Neuron (in vitro differentiated cells): ENCODE measurements at regions not wholly inside any gene's neighbourhood (a gene's known extent, or its start where the extent isn't known, plus 50 kb on each side); places are given as distances from the start of the nearest gene placed in this dataset.
"Not testable (repeated sequence)": the region's sequence is repeated elsewhere in the genome, so short reads cannot be mapped to it uniquely, and the experiment has no call there.

Experiments used
- H2AFZ ChIP-seq: one replicate; pipeline ENCODE4 v1.6.1; 2013; ENCODE audit warnings: low read depth, mild to moderate bottlenecking, inconsistent platforms, low read length, moderate library complexity
- H3K27me3 ChIP-seq: one replicate; pipeline ENCODE4 v1.6.1; 2013; ENCODE audit warnings: low read length; ENCODE audit not compliant: insufficient read depth
- H3K36me3 ChIP-seq: one replicate; pipeline ENCODE4 v1.6.1; 2013; ENCODE audit warnings: low read length; ENCODE audit not compliant: insufficient read depth
- H3K4me1 ChIP-seq: one replicate; pipeline ENCODE4 v1.6.1; 2013; ENCODE audit warnings: low read length; ENCODE audit not compliant: insufficient read depth
- H3K4me3 ChIP-seq: 2 replicates; pipeline ENCODE4 v1.5.1; 2013; ENCODE audit warnings: mild to moderate bottlenecking, low read length, moderate library complexity
- H3K9me3 ChIP-seq: one replicate; pipeline ENCODE4 v1.6.1; 2013; ENCODE audit warnings: low read length

DNA sequence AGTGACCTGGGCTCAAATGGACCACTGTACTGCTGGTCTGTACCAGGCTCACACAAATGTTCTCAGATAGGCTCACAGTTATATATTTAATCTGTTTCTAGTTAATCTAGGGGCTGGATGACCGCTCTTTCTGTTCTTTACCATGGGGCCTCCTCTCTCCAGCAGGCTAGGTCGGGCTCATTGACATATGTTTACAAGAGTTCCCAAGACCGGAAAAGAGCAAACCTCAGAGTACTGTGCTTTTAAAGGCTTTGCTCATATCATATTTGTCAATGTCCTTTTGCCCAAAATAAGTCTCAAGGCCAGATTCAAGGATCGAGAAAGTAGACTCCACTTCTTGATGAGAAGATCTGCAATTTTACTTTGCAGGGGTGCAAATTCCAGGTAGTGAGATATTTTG is 348.0 kb upstream of the EPHA6 start:
- Histone ChIP-seq H2AFZ (no peak overlapping the region), H3K27me3 (no peaks in the 10 kb centered on the region), H3K36me3 (no peaks in the 10 kb centered on the region), H3K4me1 (no peaks in the 10 kb centered on the region), H3K9me3 (no peaks in the 10 kb centered on the region), H3K4me3 (no peak overlapping the region)

DNA sequence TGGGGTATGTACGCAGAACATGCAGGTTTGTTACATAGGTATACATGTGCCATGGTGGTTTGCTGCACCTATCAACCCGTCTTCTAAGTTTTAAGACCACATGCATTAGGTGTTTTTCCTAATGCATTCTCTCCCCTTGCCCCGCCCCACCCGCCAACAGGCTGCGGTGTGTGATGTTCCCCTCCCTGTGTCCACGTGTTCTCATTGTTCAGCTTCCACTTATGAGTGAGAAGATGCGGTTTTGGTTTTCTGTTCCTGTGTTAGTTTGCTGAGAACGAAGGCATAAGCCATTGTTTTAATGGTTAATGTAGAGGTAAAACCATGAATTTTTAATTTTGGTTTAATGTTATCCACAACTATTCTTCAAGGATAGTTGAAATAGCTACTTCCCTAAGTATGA is 346.8 kb upstream of the EPHA6 start:
- Histone ChIP-seq H3K4me1 (no peaks in the 10 kb centered on the region), H3K27me3 (no peaks in the 10 kb centered on the region), H3K4me3 (no peak overlapping the region), H3K36me3 (no peaks in the 10 kb centered on the region), H3K9me3 (no peaks in the 10 kb centered on the region), H2AFZ (no peak overlapping the region)

GRCh38 chr3:96478496-96478895 is 335.9 kb upstream of the EPHA6 start:
- Histone ChIP-seq H3K4me3 (no peak overlapping the region), H3K36me3 (no peaks in the 10 kb centered on the region), H3K9me3 (no peaks in the 10 kb centered on the region), H3K4me1 (no peaks in the 10 kb centered on the region), H3K27me3 (no peaks in the 10 kb centered on the region), H2AFZ (no peak overlapping the region)

DNA sequence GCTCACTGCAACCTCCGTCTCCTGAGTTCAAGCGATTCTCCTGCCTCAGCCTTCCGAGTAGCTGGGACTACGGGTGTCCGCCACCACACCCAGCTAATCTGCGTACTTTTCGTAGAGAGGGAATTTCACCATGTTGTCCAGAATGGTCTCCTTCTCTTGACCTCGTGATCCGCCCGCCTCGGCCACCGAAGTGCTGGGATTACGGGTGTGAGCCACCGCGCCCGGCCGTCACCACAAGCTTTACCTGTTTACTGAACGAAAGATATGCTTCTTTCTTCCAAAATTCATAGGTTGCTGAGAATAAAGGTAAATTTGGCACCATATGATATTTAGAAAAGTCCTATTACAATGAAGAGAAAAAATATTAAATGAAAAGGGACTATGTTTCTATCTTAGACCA is 333.5 kb upstream of the EPHA6 start:
- Histone ChIP-seq H3K27me3 (no peaks in the 10 kb centered on the region), H3K4me1 (no peaks in the 10 kb centered on the region), H3K4me3 (no peak overlapping the region), H3K9me3 (no peaks in the 10 kb centered on the region), H3K36me3 (no peaks in the 10 kb centered on the region), H2AFZ (no peak overlapping the region)

DNA sequence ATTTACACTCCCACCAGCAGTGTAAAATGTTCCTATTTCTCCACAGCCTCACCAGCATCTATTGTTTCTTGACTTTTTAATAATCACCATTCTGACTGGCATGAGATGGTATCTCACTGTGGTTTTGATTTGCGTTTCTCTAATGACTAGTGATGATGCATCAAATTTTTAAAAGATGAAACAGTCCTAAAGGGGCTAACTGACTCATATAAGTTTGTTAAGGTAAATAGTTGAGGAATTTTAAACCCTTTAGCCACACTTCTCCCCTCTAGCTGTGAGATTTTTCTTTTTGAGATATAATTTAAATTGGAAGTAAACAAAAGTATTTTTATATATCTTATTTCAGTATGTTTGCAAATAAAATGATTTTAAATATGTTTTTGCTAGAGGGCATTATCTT is 331.2 kb upstream of the EPHA6 start:
- not testable (repeated sequence) for H3K27me3 ChIP-seq, H3K9me3 ChIP-seq, H3K36me3 ChIP-seq, H3K4me1 ChIP-seq, H2AFZ ChIP-seq, H3K4me3 ChIP-seq

GRCh38 chr3:96483781-96484180 is 330.6 kb upstream of the EPHA6 start:
- Histone ChIP-seq H3K4me1 (no peaks in the 10 kb centered on the region), H3K27me3 (no peaks in the 10 kb centered on the region), H3K4me3 (no peak overlapping the region), H3K36me3 (no peaks in the 10 kb centered on the region), H2AFZ (no peak overlapping the region), H3K9me3 (no peaks in the 10 kb centered on the region)

GRCh38 chr3:96488708-96489107 is 325.7 kb upstream of the EPHA6 start:
- Histone ChIP-seq H2AFZ (no peak overlapping the region), H3K4me3 (no peak overlapping the region), H3K4me1 (no peaks in the 10 kb centered on the region), H3K36me3 (no peaks in the 10 kb centered on the region), H3K9me3 (no peaks in the 10 kb centered on the region), H3K27me3 (no peaks in the 10 kb centered on the region)

DNA sequence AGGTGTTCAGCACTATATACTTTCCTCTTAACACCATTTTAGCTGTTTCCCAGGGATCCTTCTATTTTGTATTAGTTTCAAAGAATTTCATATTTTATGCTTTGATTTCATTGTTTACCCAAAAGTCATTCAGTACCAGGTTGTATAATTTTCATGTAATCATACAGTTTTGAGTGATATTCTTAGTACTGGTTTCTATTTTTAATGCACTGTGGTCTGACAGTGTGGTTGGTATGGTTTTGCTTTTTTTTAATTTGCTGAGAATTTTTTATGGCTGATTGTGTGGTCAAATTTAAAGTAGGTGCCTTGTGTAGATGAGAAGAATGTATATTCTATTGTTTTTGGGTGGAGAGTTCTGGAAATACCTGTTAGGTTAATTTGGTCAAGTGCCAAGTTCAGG is 323.4 kb upstream of the EPHA6 start:
- Histone ChIP-seq H2AFZ (no peak overlapping the region), H3K4me3 (no peak overlapping the region), H3K27me3 (no peaks in the 10 kb centered on the region), H3K9me3 (no peaks in the 10 kb centered on the region), H3K36me3 (no peaks in the 10 kb centered on the region), H3K4me1 (no peaks in the 10 kb centered on the region)

GRCh38 chr3:96491868-96492267 is 322.5 kb upstream of the EPHA6 start:
- Histone ChIP-seq H3K36me3 (no peaks in the 10 kb centered on the region), H3K4me1 (no peaks in the 10 kb centered on the region), H3K27me3 (no peaks in the 10 kb centered on the region), H3K4me3 (no peak overlapping the region), H3K9me3 (no peaks in the 10 kb centered on the region), H2AFZ (no peak overlapping the region)

GRCh38 chr3:96510334-96510733 is 304.1 kb upstream of the EPHA6 start:
- H3K27me3 ChIP-seq, result no peaks in the 10 kb centered on the region
- no peak overlapping the region for H2AFZ ChIP-seq
- H3K4me1 ChIP-seq, result no peaks in the 10 kb centered on the region
- H3K36me3 ChIP-seq, result no peaks in the 10 kb centered on the region
- no peaks in the 10 kb centered on the region for H3K9me3 ChIP-seq
- no peak overlapping the region for H3K4me3 ChIP-seq

GRCh38 chr3:96537165-96537564 is 277.2 kb upstream of the EPHA6 start:
- no peaks in the 10 kb centered on the region for H3K36me3 ChIP-seq
- no peaks in the 10 kb centered on the region for H3K27me3 ChIP-seq
- H2AFZ ChIP-seq, result no peak overlapping the region
- no peak overlapping the region for H3K4me3 ChIP-seq
- H3K9me3 ChIP-seq, result no peaks in the 10 kb centered on the region
- no peaks in the 10 kb centered on the region for H3K4me1 ChIP-seq

GRCh38 chr3:96538186-96538585 is 276.2 kb upstream of the EPHA6 start:
- Histone ChIP-seq H3K4me3 (no peak overlapping the region), H2AFZ (no peak overlapping the region), H3K36me3 (no peaks in the 10 kb centered on the region), H3K27me3 (no peaks in the 10 kb centered on the region), H3K9me3 (no peaks in the 10 kb centered on the region), H3K4me1 (no peaks in the 10 kb centered on the region)

- no peaks in the 10 kb centered on the region for H3K9me3 ChIP-seq
- H3K4me1 ChIP-seq, result no peaks in the 10 kb centered on the region
- H3K27me3 ChIP-seq, result no peaks in the 10 kb centered on the region
- H3K36me3 ChIP-seq, result no peaks in the 10 kb centered on the region
- H3K4me3 ChIP-seq, result no peak overlapping the region
- no peak overlapping the region for H2AFZ ChIP-seq
These were observed 266.3 kb upstream of the EPHA6 start for GRCh38 chr3:96548073-96548472.

- no peaks in the 10 kb centered on the region for H3K36me3 ChIP-seq
- H3K4me1 ChIP-seq, result no peaks in the 10 kb centered on the region
- H3K4me3 ChIP-seq, result no peak overlapping the region
- H3K27me3 ChIP-seq, result no peaks in the 10 kb centered on the region
- no peak overlapping the region for H2AFZ ChIP-seq
- H3K9me3 ChIP-seq, result no peaks in the 10 kb centered on the region
These were observed 237.5 kb upstream of the EPHA6 start for GRCh38 chr3:96576935-96577334.
